ENCODE measurements at regions not wholly inside any gene's neighbourhood (a gene's known extent, or its start where the extent isn't known, plus 50 kb on each side); places are given as distances from the start of the nearest gene placed in this dataset.

DNA sequence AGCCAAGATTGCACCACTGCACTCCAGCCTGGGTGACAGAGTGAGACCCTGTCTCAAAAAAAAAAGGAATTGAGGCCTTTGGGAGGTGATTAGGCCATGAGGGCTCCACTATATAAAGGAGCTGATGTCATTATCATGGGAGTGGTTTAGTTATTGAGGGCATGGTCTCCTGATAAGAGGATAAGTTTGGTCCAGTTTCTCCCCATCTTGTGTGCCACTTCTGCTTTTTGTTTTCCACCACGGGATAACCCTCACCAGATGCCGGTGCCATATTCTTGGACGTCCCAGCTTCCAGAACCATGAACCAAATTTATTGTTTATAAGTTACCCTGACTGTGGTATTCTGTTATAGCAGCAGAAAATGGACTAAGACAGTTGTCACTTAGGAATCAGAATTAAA, 125.8 kb downstream of the C1D start:
- intact Hi-C loops (cut with micrococcal nuclease), result no loop called here
- no peaks in the 10 kb centered on the region for H3K9me2 ChIP-seq (ENCODE audit: insufficient read depth)
- no peaks in the 10 kb centered on the region for H3K9me3 ChIP-seq (ENCODE audit: control insufficient read depth in 1 of 2, insufficient read depth in 1 of 2, low read depth in 1 of 2, low read length in 2 of 2)
- TF ChIP-seq EZH2phosphoT487 (IDR thresholded peaks at IDR 0.05; ENCODE audit: borderline replicate concordance) (no peak), SIN3A (IDR thresholded peaks at IDR 0.05; ENCODE audit: low read depth) (no peak), JUND (IDR thresholded peaks at IDR 0.05) (no peak), RAD21 (IDR thresholded peaks at IDR 0.05; ENCODE audit: low read depth) (no peak), YY1 (IDR thresholded peaks at IDR 0.05; ENCODE audit: extremely low read depth, insufficient replicate concordance, low read depth, low read length) (no peak), POLR2AphosphoS5 (IDR thresholded peaks at IDR 0.05; ENCODE audit: low read depth, low read length) (no peak)
- TF ChIP-seq, protein P1, sequence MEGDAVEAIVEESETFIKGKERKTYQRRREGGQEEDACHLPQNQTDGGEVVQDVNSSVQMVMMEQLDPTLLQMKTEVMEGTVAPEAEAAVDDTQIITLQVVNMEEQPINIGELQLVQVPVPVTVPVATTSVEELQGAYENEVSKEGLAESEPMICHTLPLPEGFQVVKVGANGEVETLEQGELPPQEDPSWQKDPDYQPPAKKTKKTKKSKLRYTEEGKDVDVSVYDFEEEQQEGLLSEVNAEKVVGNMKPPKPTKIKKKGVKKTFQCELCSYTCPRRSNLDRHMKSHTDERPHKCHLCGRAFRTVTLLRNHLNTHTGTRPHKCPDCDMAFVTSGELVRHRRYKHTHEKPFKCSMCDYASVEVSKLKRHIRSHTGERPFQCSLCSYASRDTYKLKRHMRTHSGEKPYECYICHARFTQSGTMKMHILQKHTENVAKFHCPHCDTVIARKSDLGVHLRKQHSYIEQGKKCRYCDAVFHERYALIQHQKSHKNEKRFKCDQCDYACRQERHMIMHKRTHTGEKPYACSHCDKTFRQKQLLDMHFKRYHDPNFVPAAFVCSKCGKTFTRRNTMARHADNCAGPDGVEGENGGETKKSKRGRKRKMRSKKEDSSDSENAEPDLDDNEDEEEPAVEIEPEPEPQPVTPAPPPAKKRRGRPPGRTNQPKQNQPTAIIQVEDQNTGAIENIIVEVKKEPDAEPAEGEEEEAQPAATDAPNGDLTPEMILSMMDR (IDR thresholded peaks at IDR 0.05 in 2 of 3, conservative IDR thresholded peaks at IDR 0.05 in 1 of 3; ENCODE audit: borderline replicate concordance in 1 of 3, insufficient read depth in 1 of 3, low read depth in 2 of 3, low read length in 2 of 3), result no peak
- H3K4me1 ChIP-seq (ENCODE audit: control insufficient read depth in 1 of 2, insufficient read depth in 2 of 2, low read length in 2 of 2), result no peaks in the 10 kb centered on the region
- H3K4me3 ChIP-seq (replicated peaks in 1 of 2; ENCODE audit: low read depth in 1 of 2, low read length in 2 of 2), result no peak overlapping the region
- no peaks in the 10 kb centered on the region for H3K79me2 ChIP-seq (ENCODE audit: insufficient read depth, low read length)
- CTCF ChIA-PET, result no interaction called here
- H4K20me1 ChIP-seq (ENCODE audit: insufficient read depth), result no peaks in the 10 kb centered on the region
- H3K27me3 ChIP-seq (ENCODE audit: insufficient read depth, low read length), result no peaks in the 10 kb centered on the region
- no peak overlapping the region for H3K27ac ChIP-seq (ENCODE audit: low read depth, low read length)
- no peak overlapping the region for H3K9ac ChIP-seq (ENCODE audit: low read length)
- RAD21 ChIA-PET (ENCODE audit: low non-redundant PET in 1 of 2, low total read pairs in 2 of 2, uncharacterized antibody in 2 of 2, unreplicated experiment in 2 of 2), result no interaction called here
- ATAC-seq (no peak), DNase-seq (ENCODE audit: low read depth, low spot score) (no peak)
- H3K36me3 ChIP-seq (ENCODE audit: control insufficient read depth in 1 of 2, insufficient read depth in 2 of 2, low read length in 2 of 2), result no peaks in the 10 kb centered on the region
- no TSS peak for BruUV-seq (replicated peaks)
- no peak overlapping the region for H2AFZ ChIP-seq (ENCODE audit: low read depth, low read length, poor library complexity, severe bottlenecking)
- no peak overlapping the region for H3K4me2 ChIP-seq (ENCODE audit: low read length)
- POLR2A ChIA-PET, result no interaction called here

DNA sequence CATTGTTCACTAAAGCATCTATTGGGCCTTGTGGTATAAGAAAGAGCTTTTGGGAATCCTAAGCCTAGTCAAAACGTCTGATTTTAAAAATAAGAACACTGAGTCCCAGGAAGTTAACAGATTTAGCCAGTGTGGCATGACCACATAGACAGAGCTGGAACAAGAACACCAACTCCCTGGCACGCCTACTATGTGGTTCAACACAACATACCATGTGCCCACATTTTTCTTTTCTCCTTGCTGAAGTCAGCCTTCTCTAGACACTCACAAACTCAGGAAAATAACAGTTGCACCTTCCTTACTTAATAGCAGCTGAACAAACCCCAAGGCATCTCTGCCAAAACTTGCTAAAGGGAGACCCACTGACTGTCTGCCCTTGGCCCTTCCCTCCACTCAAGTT, 124.8 kb downstream of the C1D start:
- Histone ChIP-seq H2AFZ (ENCODE audit: low read depth, low read length, poor library complexity, severe bottlenecking) (no peak overlapping the region), H3K27me3 (ENCODE audit: insufficient read depth, low read length) (no peaks in the 10 kb centered on the region), H3K9me2 (ENCODE audit: insufficient read depth) (no peaks in the 10 kb centered on the region), H3K4me2 (ENCODE audit: low read length) (no peak overlapping the region), H3K4me3 (replicated peaks in 1 of 2; ENCODE audit: low read depth in 1 of 2, low read length in 2 of 2) (no peak overlapping the region), H3K79me2 (ENCODE audit: insufficient read depth, low read length) (no peaks in the 10 kb centered on the region), H3K36me3 (ENCODE audit: control insufficient read depth in 1 of 2, insufficient read depth in 2 of 2, low read length in 2 of 2) (no peaks in the 10 kb centered on the region), H3K9me3 (ENCODE audit: control insufficient read depth in 1 of 2, insufficient read depth in 1 of 2, low read depth in 1 of 2, low read length in 2 of 2) (no peaks in the 10 kb centered on the region; a peak in 2 of 4 replicates), H3K27ac (ENCODE audit: low read depth, low read length) (no peak overlapping the region), H3K4me1 (ENCODE audit: control insufficient read depth in 1 of 2, insufficient read depth in 2 of 2, low read length in 2 of 2) (no peaks in the 10 kb centered on the region), H4K20me1 (ENCODE audit: insufficient read depth) (no peaks in the 10 kb centered on the region), H3K9ac (ENCODE audit: low read length) (no peak overlapping the region)
- no TSS peak for BruUV-seq (replicated peaks)
- POLR2A ChIA-PET, result no interaction called here
- RAD21 ChIA-PET (ENCODE audit: low non-redundant PET in 1 of 2, low total read pairs in 2 of 2, uncharacterized antibody in 2 of 2, unreplicated experiment in 2 of 2), result no interaction called here
- DNase-seq (ENCODE audit: low read depth, low spot score), result no peak
- intact Hi-C loops (cut with micrococcal nuclease), result no loop called here
- TF ChIP-seq, protein P1 (IDR thresholded peaks at IDR 0.05 in 2 of 3, conservative IDR thresholded peaks at IDR 0.05 in 1 of 3; ENCODE audit: borderline replicate concordance in 1 of 3, insufficient read depth in 1 of 3, low read depth in 2 of 3, low read length in 2 of 3), result no peak
- TF ChIP-seq POLR2AphosphoS5 (IDR thresholded peaks at IDR 0.05; ENCODE audit: low read depth, low read length), result no peak
- no peak for TF ChIP-seq SP1 (IDR thresholded peaks at IDR 0.05; ENCODE audit: low read depth)
- no peak for ATAC-seq
- CTCF ChIA-PET, result no interaction called here

Data from HCT116 (cell line).